ENCODE measurements at regions not wholly inside any gene's neighbourhood (a gene's known extent, or its start where the extent isn't known, plus 50 kb on each side); places are given as distances from the start of the nearest gene placed in this dataset.

DNA sequence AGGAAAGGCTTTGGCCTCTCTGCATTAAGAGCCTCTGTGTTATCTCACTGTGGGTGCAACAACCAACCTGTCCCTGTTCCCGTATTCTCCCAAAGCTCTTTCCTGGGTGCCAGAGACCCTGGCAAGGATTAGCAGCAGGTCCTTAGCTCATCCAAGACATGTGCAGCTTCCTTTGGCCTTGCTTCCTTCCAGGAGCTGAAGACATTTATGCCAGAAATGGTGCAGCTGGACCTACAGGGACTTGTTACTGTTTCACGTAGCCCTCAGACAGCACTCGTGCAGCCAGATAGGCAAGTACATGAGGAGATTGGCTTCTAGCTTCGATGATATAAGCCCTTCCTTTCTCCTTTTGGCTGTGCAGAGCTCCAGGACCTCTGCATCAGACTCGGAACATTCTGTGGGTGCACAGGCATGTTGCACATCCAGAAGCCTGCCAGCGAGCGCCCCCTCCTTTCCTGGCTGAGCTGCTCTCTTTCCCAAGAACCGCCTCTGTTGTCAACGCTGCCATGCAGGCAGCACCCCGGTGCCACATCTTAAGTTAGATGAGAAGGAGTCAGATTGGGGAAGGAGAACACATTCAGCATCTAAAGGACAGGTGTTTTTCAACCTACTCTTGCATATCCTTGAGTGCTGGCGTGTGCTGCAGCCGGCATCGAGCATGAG, 284.5 kb upstream of the PLXNA2 start:
- TF ChIP-seq, protein P1, sequence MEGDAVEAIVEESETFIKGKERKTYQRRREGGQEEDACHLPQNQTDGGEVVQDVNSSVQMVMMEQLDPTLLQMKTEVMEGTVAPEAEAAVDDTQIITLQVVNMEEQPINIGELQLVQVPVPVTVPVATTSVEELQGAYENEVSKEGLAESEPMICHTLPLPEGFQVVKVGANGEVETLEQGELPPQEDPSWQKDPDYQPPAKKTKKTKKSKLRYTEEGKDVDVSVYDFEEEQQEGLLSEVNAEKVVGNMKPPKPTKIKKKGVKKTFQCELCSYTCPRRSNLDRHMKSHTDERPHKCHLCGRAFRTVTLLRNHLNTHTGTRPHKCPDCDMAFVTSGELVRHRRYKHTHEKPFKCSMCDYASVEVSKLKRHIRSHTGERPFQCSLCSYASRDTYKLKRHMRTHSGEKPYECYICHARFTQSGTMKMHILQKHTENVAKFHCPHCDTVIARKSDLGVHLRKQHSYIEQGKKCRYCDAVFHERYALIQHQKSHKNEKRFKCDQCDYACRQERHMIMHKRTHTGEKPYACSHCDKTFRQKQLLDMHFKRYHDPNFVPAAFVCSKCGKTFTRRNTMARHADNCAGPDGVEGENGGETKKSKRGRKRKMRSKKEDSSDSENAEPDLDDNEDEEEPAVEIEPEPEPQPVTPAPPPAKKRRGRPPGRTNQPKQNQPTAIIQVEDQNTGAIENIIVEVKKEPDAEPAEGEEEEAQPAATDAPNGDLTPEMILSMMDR (IDR thresholded peaks at IDR 0.05; ENCODE audit: low read length) = no peak
- TF ChIP-seq EZH2 (optimal IDR thresholded peaks at IDR 0.05; ENCODE audit: low read depth, low read length) = no peak
- TF ChIP-seq EZH2phosphoT487 (IDR thresholded peaks at IDR 0.05; ENCODE audit: low read length) = no peak
- Histone ChIP-seq H3K9me2 (replicated peaks; ENCODE audit: insufficient read depth, low read length) (no peaks in the 10 kb centered on the region), H3K79me2 (ENCODE audit: low read length) (no peaks in the 10 kb centered on the region), H3K4me2 (ENCODE audit: low read depth, low read length) (no peak overlapping the region), H3K36me3 (replicated peaks; ENCODE audit: insufficient read depth, low read length) (no peaks in the 10 kb centered on the region), H4K20me1 (ENCODE audit: insufficient read depth, low read length) (no peaks in the 10 kb centered on the region), H3F3A (ENCODE audit: insufficient read depth, low read length) (no peaks in the 10 kb centered on the region), H3K4me1 (ENCODE audit: low read length) (no peaks in the 10 kb centered on the region), H2AFZ (ENCODE audit: low read length) (no peak overlapping the region), H3K4me3 (ENCODE audit: low read length) (no peak overlapping the region), H3K27ac (ENCODE audit: low read length) (no peak overlapping the region), H3K9ac (ENCODE audit: low read length) (no peak overlapping the region), H3K27me3 (replicated peaks; ENCODE audit: insufficient read depth, low read length) (no peaks in the 10 kb centered on the region), H3K9me3 (replicated peaks; ENCODE audit: insufficient read depth, low read length) (no peaks in the 10 kb centered on the region)
- no peak for DNase-seq

DNA sequence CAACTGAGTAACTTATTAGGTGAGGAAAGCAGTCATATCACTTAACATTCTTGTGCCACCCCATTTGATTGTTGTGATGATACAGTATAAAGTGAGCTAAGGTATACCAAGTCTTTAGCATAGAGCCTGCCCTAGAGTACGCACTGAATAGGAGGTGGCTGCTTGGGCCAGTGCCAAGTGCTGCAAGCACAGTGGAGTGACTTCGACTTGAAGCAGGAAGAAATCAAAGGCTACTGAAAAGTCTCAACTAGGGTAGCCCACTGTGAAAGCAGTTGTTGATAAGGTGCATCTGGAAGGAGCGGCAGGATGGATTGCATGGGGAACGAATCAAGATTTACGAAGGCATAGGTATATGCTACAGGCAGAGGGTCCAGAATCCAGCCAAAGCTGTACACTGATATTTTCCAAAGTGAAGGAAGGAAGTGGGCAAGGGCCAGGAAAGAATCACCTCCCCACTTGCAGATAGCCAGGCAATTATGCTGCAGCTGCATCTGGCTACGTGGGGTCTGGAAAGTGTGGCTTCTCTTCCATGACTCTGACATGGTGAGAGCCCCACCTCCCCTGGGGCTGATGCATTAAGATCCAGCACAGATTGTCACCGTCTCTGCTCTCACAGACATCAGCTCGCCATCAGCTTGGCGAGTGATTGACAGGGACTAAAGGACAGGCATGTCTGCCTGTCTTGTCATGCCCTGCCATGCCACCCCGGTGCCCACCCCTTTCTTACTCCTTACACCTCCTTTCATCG, 287.0 kb upstream of the PLXNA2 start:
- Histone ChIP-seq H3K4me1 (ENCODE audit: low read length) (no peaks in the 10 kb centered on the region), H3K27me3 (replicated peaks; ENCODE audit: insufficient read depth, low read length) (no peaks in the 10 kb centered on the region), H3K4me3 (ENCODE audit: low read length) (no peak overlapping the region), H3K36me3 (replicated peaks; ENCODE audit: insufficient read depth, low read length) (no peaks in the 10 kb centered on the region), H3K4me2 (ENCODE audit: low read depth, low read length) (no peak overlapping the region), H3K9me2 (replicated peaks; ENCODE audit: insufficient read depth, low read length) (no peaks in the 10 kb centered on the region), H3K9me3 (replicated peaks; ENCODE audit: insufficient read depth, low read length) (no peaks in the 10 kb centered on the region), H3K9ac (ENCODE audit: low read length) (no peak overlapping the region), H3K27ac (ENCODE audit: low read length) (no peak overlapping the region), H3F3A (ENCODE audit: insufficient read depth, low read length) (no peaks in the 10 kb centered on the region), H4K20me1 (ENCODE audit: insufficient read depth, low read length) (no peaks in the 10 kb centered on the region), H2AFZ (ENCODE audit: low read length) (no peak overlapping the region), H3K79me2 (ENCODE audit: low read length) (no peaks in the 10 kb centered on the region)
- no peak for DNase-seq
- TF ChIP-seq EZH2phosphoT487 (IDR thresholded peaks at IDR 0.05; ENCODE audit: low read length) = no peak
- TF ChIP-seq, protein P1 (IDR thresholded peaks at IDR 0.05; ENCODE audit: low read length) = no peak
- TF ChIP-seq EZH2 (optimal IDR thresholded peaks at IDR 0.05; ENCODE audit: low read depth, low read length) = no peak

GRCh38 chr1:208533746-208534598, 289.8 kb upstream of the PLXNA2 start:
- no peak for DNase-seq
- TF ChIP-seq EZH2 (optimal IDR thresholded peaks at IDR 0.05; ENCODE audit: low read depth, low read length) (no peak), EZH2phosphoT487 (IDR thresholded peaks at IDR 0.05; ENCODE audit: low read length) (no peak)
- TF ChIP-seq, protein P1 (IDR thresholded peaks at IDR 0.05; ENCODE audit: low read length) = no peak
- no peak overlapping the region for H3K9ac ChIP-seq (ENCODE audit: low read length)

More at GRCh38 chr1:208533746-208534598, 289.8 kb upstream of the PLXNA2 start:
- no peak overlapping the region for H3K4me3 ChIP-seq (ENCODE audit: low read length)
- no peaks in the 10 kb centered on the region for H4K20me1 ChIP-seq (ENCODE audit: insufficient read depth, low read length)
- H2AFZ ChIP-seq (ENCODE audit: low read length) = no peak overlapping the region
- H3K27ac ChIP-seq (ENCODE audit: low read length) = no peak overlapping the region
- H3K4me1 ChIP-seq (ENCODE audit: low read length) = no peaks in the 10 kb centered on the region
- H3K36me3 ChIP-seq (replicated peaks; ENCODE audit: insufficient read depth, low read length) = no peaks in the 10 kb centered on the region
- H3K9me3 ChIP-seq (replicated peaks; ENCODE audit: insufficient read depth, low read length) = no peaks in the 10 kb centered on the region
- no peaks in the 10 kb centered on the region for H3K79me2 ChIP-seq (ENCODE audit: low read length)
- no peaks in the 10 kb centered on the region for H3K27me3 ChIP-seq (replicated peaks; ENCODE audit: insufficient read depth, low read length)
- H3F3A ChIP-seq (ENCODE audit: insufficient read depth, low read length) = no peaks in the 10 kb centered on the region
- no peaks in the 10 kb centered on the region for H3K9me2 ChIP-seq (replicated peaks; ENCODE audit: insufficient read depth, low read length)
- H3K4me2 ChIP-seq (ENCODE audit: low read depth, low read length) = no peak overlapping the region

Measured in MM.1S (cell line).